ENCODE measurements at regions not wholly inside any gene's neighbourhood (a gene's known extent, or its start where the extent isn't known, plus 50 kb on each side); places are given as distances from the start of the nearest gene placed in this dataset.

DNA sequence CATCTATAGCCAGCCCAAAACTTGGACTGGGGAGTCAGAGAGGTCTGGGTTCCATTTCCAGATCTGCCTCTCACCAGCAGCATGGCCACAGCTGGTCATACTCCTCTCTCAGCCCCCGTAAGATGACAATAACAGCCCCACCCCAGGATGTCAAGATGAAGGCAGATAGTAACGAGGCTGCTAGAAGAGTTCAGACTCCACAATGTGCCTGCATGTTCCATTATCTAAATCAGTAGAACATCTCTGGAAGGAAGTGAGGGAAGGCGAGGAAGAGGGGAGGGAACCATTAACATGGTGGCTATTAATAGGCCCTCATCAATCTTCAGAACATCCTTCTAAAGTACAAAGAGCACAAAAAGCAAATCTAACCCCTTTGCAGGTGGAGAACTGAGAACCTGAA lies 98.0 kb upstream of the KCNG1 start:
- TF ChIP-seq, protein P1, sequence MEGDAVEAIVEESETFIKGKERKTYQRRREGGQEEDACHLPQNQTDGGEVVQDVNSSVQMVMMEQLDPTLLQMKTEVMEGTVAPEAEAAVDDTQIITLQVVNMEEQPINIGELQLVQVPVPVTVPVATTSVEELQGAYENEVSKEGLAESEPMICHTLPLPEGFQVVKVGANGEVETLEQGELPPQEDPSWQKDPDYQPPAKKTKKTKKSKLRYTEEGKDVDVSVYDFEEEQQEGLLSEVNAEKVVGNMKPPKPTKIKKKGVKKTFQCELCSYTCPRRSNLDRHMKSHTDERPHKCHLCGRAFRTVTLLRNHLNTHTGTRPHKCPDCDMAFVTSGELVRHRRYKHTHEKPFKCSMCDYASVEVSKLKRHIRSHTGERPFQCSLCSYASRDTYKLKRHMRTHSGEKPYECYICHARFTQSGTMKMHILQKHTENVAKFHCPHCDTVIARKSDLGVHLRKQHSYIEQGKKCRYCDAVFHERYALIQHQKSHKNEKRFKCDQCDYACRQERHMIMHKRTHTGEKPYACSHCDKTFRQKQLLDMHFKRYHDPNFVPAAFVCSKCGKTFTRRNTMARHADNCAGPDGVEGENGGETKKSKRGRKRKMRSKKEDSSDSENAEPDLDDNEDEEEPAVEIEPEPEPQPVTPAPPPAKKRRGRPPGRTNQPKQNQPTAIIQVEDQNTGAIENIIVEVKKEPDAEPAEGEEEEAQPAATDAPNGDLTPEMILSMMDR (IDR thresholded peaks at IDR 0.05; ENCODE audit: insufficient read depth, low read length, poor library complexity, severe bottlenecking), result no peak
- no peak for TF ChIP-seq EZH2phosphoT487 (conservative IDR thresholded peaks at IDR 0.05; ENCODE audit: low read length)

Data from SU-DHL-6 (cell line).